AG04449 (cell line): ENCODE measurements at regions not wholly inside any gene's neighbourhood (a gene's known extent, or its start where the extent isn't known, plus 50 kb on each side); places are given as distances from the start of the nearest gene placed in this dataset.

Experiments used
- CTCF ChIA-PET: fragments of 350-600 bp; formaldehyde crosslinking; extraction: SDS; loops from one replicate; lab custom pipeline; 2021; ENCODE audit warnings: antibody characterized with exemption; lab: Yijun Ruan, JAX
- POLR2A ChIA-PET: fragments of 400-600, 350-600 bp; formaldehyde crosslinking; extraction: SDS; loops from one replicate; lab custom pipeline; 2020; ENCODE audit warnings: antibody characterized with exemption, inconsistent platforms; lab: Yijun Ruan, JAX
- DNase-seq: peaks from one replicate; pipeline ENCODE4 v3.0.0-alpha.2; 2010; ENCODE audit warnings: low read depth, low spot score
- H3K4me3 ChIP-seq: 2 replicates; pipeline ENCODE4 v1.5.1; 2011; ENCODE audit warnings: low read depth, mild to moderate bottlenecking, control low read depth, low read length
- CTCF ChIP-seq: IDR thresholded peaks from one replicate; pipeline ENCODE4 v1.5.1; 2011; ENCODE audit warnings: mild to moderate bottlenecking, moderate library complexity, low read length, control low read depth, inconsistent platforms; ENCODE audit not compliant: insufficient read depth; ENCODE audit errors: missing control alignments

- ChIA-PET CTCF (no interaction called here), POLR2A (no interaction called here)
- TF ChIP-seq CTCF, result no peak
- no peak overlapping the region for H3K4me3 ChIP-seq
- no peak for DNase-seq
These were observed 76.6 kb downstream of the MAF start for GRCh38 chr16:79523971-79524370.

- no peak for TF ChIP-seq CTCF
- CTCF ChIA-PET, result no interaction called here
- H3K4me3 ChIP-seq, result no peak overlapping the region
- POLR2A ChIA-PET, result no interaction called here
- no peak for DNase-seq
These were observed 81.1 kb downstream of the MAF start for GRCh38 chr16:79519448-79519847.

GRCh38 chr16:79517156-79517555, 83.4 kb downstream of the MAF start:
- no peak for TF ChIP-seq CTCF
- no peak for DNase-seq
- ChIA-PET POLR2A (no interaction called here), CTCF (no interaction called here)
- no peak overlapping the region for H3K4me3 ChIP-seq

GRCh38 chr16:79510879-79511278, 89.7 kb downstream of the MAF start:
- POLR2A ChIA-PET, result no interaction called here
- no peak overlapping the region for H3K4me3 ChIP-seq
- TF ChIP-seq CTCF, result no peak
- no peak for DNase-seq
- CTCF ChIA-PET, result no interaction called here

- DNase-seq, result no peak
- CTCF ChIA-PET, result no interaction called here
- POLR2A ChIA-PET, result no interaction called here
- H3K4me3 ChIP-seq, result no peak overlapping the region
- TF ChIP-seq CTCF, result no peak
These were observed 90.6 kb downstream of the MAF start for GRCh38 chr16:79509906-79510305.

GRCh38 chr16:79509211-79509631, 91.3 kb downstream of the MAF start:
- ChIA-PET POLR2A (no interaction called here), CTCF (no interaction called here)
- no peak for DNase-seq
- TF ChIP-seq CTCF, result no peak
- no peak overlapping the region for H3K4me3 ChIP-seq

GRCh38 chr16:79508294-79508693, 92.2 kb downstream of the MAF start:
- TF ChIP-seq CTCF, result no peak
- POLR2A ChIA-PET, result no interaction called here
- CTCF ChIA-PET, result no interaction called here
- no peak overlapping the region for H3K4me3 ChIP-seq
- DNase-seq, result no peak
